ENCODE measurements at regions not wholly inside any gene's neighbourhood (a gene's known extent, or its start where the extent isn't known, plus 50 kb on each side); places are given as distances from the start of the nearest gene placed in this dataset.

GRCh38 chr15:88391700-88392099 lies 75.5 kb downstream of the MRPL46 start (continued):
- TF ChIP-seq NANOG (IDR thresholded peaks at IDR 0.05; ENCODE audit: insufficient read depth, low read depth, low read length, poor library complexity, severe bottlenecking) (no peak), CBX5 (IDR thresholded peaks at IDR 0.05; ENCODE audit: low read depth, low read length) (no peak), SIX5 (IDR thresholded peaks at IDR 0.05; ENCODE audit: low read depth, low read length) (no peak)
